ENCODE measurements at regions not wholly inside any gene's neighbourhood (a gene's known extent, or its start where the extent isn't known, plus 50 kb on each side); places are given as distances from the start of the nearest gene placed in this dataset.

GRCh38 chr4:34289962-34290361 lies 1954.4 kb downstream of the ARAP2 start:
- TF ChIP-seq RARB (CRISPR knock-in tag; IDR thresholded peaks at IDR 0.05): no peak
- TF ChIP-seq ZFP3 (CRISPR knock-in tag; IDR thresholded peaks at IDR 0.05): no peak
- TF ChIP-seq, protein P1, sequence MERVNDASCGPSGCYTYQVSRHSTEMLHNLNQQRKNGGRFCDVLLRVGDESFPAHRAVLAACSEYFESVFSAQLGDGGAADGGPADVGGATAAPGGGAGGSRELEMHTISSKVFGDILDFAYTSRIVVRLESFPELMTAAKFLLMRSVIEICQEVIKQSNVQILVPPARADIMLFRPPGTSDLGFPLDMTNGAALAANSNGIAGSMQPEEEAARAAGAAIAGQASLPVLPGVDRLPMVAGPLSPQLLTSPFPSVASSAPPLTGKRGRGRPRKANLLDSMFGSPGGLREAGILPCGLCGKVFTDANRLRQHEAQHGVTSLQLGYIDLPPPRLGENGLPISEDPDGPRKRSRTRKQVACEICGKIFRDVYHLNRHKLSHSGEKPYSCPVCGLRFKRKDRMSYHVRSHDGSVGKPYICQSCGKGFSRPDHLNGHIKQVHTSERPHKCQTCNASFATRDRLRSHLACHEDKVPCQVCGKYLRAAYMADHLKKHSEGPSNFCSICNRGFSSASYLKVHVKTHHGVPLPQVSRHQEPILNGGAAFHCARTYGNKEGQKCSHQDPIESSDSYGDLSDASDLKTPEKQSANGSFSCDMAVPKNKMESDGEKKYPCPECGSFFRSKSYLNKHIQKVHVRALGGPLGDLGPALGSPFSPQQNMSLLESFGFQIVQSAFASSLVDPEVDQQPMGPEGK (CRISPR knock-in tag; IDR thresholded peaks at IDR 0.05; ENCODE audit: borderline replicate concordance): no peak
- no peak for TF ChIP-seq CSRNP3 (CRISPR knock-in tag; IDR thresholded peaks at IDR 0.05)
- no peak for TF ChIP-seq ZNF565 (CRISPR knock-in tag; conservative IDR thresholded peaks at IDR 0.05; ENCODE audit: low read depth)
- no peak for TF ChIP-seq ZNF70 (CRISPR knock-in tag; IDR thresholded peaks at IDR 0.05)
- no peak for TF ChIP-seq BACH2 (CRISPR knock-in tag; IDR thresholded peaks at IDR 0.05; ENCODE audit: borderline replicate concordance)

Data from SK-N-SH treated with all-trans-retinoic acid at 6 μM for 48 hours (cell line).